HTR-8/SVneo (cell line): ENCODE measurements at regions not wholly inside any gene's neighbourhood (a gene's known extent, or its start where the extent isn't known, plus 50 kb on each side); places are given as distances from the start of the nearest gene placed in this dataset.

Experiments
- DNase-seq: peaks from one replicate; pipeline ENCODE4 v3.0.0; 2011; ENCODE audit warnings: low spot score, mixed read lengths; ENCODE audit not compliant: insufficient read length
- FAIRE-seq: peaks from 2 replicates; lab custom pipeline; 2011; peaks lifted over from hg19 to GRCh38; lab: Jason Lieb, UNC

- FAIRE-seq: no peak
- no peak for DNase-seq
These were observed 100.7 kb downstream of the ASB7 start for GRCh38 chr15:100703032-100703578.

- DNase-seq (no peak), FAIRE-seq (no peak)
These were observed 101.3 kb downstream of the ASB7 start for GRCh38 chr15:100703671-100704070.

GRCh38 chr15:100704281-100705055 is 102.1 kb downstream of the ASB7 start:
- no peak for FAIRE-seq
- no peak for DNase-seq

- DNase-seq: no peak
- no peak for FAIRE-seq
These were observed 102.7 kb downstream of the ASB7 start for GRCh38 chr15:100705065-100705464.

GRCh38 chr15:100705841-100706240 is 103.5 kb downstream of the ASB7 start:
- no peak for FAIRE-seq
- no peak for DNase-seq

GRCh38 chr15:100707229-100707628 is 104.8 kb downstream of the ASB7 start:
- no peak for DNase-seq
- no peak for FAIRE-seq

DNA sequence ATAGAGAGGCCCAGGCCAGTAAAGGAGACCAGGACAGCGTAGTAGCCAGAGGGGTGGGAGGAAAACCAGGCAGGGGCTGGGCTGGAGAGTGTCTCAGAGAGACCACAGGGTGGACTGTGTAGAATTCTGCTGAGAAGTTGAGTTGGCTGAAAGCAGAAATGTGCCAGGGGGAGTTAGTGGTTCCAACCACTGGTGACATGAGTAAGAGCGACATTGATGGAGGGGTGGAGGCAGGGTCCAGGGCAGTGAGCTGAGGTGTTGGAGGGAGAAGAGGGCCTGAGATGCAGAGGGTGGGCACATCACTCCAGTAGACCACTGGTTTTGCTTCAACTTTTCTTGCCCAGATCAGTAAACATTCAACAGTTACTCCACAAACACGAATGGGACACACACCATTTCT is 106.5 kb downstream of the ASB7 start:
- FAIRE-seq (no peak), DNase-seq (no peak)

- FAIRE-seq: peak; percentile 100
- DNase-seq: no peak
These were observed 107.8 kb downstream of the ASB7 start for GRCh38 chr15:100710222-100710621.

DNA sequence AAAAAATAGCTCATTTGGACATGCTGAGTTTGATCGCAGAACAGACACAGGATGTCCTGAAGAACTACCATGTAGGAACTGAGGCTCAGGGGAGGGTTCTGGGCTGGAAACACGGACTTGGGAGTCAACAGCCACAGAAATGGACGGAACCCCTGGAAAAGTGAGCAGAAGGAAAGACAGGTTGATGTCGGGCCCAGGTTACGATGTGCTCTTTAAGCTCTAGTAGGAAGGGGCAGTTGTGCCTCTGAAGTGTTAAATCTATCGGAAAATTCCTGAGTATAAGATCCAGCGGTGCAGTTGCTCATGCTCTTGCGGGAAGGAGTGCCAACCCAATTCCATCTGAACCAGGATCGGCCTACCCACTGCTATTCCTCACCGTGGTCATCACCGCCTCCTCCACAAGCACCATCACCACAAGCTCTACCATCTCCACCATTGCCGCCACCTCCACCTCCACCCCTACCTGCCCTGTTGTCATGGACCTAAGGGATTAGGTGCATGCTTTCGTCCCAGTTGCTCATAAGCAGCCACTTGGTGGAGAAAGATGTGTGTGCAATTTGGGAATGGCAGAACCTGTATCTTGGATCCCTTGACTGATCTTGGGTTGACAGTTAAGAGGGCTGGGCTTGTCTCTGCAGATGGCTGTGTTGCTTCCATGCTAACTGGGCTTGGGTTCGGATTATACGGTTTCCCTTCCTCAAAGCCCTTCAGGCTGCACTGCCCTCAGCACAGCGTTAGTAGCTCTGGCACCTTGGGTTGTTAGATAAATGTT is 108.5 kb downstream of the ASB7 start:
- DNase-seq (no peak), FAIRE-seq (no peak)

GRCh38 chr15:100711516-100712021 is 109.2 kb downstream of the ASB7 start:
- FAIRE-seq: no peak
- no peak for DNase-seq

GRCh38 chr15:100712226-100712625 is 109.8 kb downstream of the ASB7 start:
- no peak for FAIRE-seq
- no peak for DNase-seq

DNA sequence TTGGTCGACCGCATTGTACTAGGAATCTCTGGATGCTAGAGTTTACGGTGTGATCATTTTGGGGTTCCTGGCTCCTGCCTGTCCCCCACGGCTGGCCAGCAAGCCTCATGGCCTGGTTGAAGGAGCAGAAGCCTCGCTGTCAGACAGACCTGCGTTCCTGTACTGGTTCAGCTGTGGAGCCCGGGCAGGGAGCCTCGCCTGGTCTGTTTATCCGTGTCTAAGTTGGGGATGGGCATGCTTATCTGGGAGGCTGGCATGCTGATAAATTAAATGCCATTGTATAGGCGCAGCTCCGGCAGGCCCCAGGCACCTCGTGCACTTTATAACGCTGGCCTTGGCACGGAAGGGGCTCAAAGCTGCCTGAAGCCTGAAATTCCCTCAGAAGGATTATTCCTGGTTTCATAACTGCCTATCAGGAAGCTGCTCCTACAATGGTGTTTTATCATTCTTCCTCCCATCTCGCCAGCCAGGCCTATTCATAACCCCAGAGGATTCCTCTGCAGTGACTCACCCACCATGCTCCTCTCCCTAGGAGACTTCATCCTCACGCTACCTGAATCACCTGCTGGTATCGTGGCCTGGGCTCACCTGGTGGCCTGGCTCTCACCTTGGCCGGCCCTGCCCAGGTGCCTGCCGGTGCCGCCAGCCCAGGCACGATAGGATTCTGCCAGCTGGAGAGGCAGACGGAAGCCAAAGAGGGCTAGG is 110.9 kb downstream of the ASB7 start:
- FAIRE-seq (peak; percentile 94), DNase-seq (peak; percentile 87)

- no peak for DNase-seq
- peak; percentile 49 for FAIRE-seq
These were observed 111.8 kb downstream of the ASB7 start for GRCh38 chr15:100714034-100714748.

DNA sequence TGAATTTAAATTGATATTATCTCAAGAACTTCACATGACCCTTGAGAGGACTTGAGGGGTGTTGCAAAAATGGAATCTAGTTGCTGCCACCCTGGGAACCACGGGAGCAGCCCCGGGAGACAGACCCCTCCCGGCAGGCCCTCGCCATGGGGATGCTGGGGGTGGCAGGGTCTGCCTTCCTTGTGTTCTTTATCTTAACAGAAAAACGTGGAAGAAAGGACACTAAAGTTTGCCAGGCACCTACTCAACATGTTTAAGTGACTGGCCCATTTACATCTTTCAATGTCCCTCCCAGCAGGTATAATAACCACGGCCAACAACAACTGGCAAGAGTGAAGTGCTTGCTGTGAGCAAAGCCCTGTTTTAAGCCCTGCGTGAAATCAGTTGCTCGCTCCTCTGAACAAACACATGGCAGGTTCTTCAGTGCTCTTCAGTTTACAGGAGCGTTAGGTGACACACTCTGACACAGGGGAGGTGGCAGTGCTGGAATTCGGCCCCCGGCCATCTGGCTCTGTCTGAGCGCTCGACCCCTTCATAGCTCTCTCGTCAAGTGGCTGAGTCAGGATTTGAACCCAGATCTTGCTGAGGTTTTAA is 112.5 kb downstream of the ASB7 start:
- DNase-seq: no peak
- FAIRE-seq: no peak

GRCh38 chr15:100715571-100716455 is 113.4 kb downstream of the ASB7 start:
- FAIRE-seq (no peak), DNase-seq (no peak)

DNA sequence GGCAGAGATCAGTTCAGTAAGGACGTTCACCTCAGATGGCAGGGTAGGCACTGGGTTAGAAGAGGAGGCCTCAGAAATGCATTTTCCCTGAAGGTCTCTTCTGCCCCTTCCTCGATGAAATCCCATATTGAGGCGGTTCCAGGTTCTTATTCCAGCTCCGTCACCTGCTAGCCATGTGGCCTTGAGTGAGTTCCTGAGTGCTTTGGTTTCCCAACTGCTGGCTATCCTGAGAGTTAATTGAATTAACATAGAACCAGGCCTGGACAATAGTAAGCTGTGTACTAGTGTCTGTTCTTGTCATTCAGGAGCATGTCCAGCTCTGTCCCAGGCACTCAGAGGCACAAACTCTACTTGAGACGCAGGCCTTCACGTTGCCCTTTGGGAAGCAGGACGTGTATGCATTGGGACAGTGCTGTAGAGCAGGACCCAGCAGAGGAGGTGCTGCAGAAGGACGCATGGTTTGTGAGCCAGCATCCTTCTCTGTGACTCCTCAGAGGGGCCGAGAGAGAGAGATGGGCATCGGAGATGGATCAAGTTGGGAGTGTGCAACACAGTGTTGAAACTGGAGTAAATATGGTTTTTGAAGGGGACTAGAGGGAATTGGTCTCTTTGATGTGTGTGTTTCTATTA is 114.2 kb downstream of the ASB7 start:
- no peak for FAIRE-seq
- DNase-seq: no peak

DNA sequence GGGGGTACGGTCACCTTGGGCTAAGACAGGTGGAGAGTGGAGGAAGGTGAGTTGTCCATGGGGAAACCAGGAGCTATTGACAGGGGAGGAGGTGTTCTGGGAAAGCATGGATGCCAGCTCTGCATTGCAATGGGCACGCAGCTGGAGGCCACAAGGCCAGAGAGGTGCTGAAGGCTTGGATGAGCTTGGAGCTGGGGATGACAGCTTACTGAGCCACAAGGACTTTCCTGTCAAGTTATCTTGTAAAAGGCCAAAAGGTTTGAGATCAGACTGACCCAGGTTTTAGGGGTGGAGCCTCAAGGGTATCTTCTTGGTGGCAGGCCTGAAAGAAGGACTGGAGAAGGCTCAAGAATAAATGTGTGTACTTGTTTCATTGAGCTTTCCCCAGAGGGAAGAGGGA is 115.2 kb downstream of the ASB7 start:
- no peak for FAIRE-seq

More for the DNA sequence above, 115.2 kb downstream of the ASB7 start:
- no peak for DNase-seq
